ENCODE measurements at regions not wholly inside any gene's neighbourhood (a gene's known extent, or its start where the extent isn't known, plus 50 kb on each side); places are given as distances from the start of the nearest gene placed in this dataset.

- TF ChIP-seq CREB5 (CRISPR knock-in tag; IDR thresholded peaks at IDR 0.05) = no peak
Measured at GRCh38 chr4:111957116-111957515, 188.1 kb upstream of the FAM241A start (continued).

GRCh38 chr4:111957997-111958396, 187.3 kb upstream of the FAM241A start:
- Histone ChIP-seq H3K27me3 (ENCODE audit: control insufficient read depth in 2 of 2, insufficient read depth in 2 of 2, low read length in 2 of 2) (no peaks in the 10 kb centered on the region), H3K4me1 (replicated peaks in 1 of 2; ENCODE audit: control insufficient read depth in 2 of 2, insufficient read depth in 2 of 2, low read length in 2 of 2) (no peaks in the 10 kb centered on the region), H3K36me3 (ENCODE audit: control insufficient read depth, insufficient read depth, low read length) (no peaks in the 10 kb centered on the region), H3K9me3 (replicated peaks; ENCODE audit: control insufficient read depth, insufficient read depth, low read depth, low read length) (no peaks in the 10 kb centered on the region), H3K9me1 (ENCODE audit: control insufficient read depth, insufficient read depth, low read length) (no peaks in the 10 kb centered on the region), H3K27ac (ENCODE audit: extremely low read depth, low read depth, low read length) (no peak overlapping the region), H3K4me3 (no peak overlapping the region), H4K20me1 (replicated peaks; ENCODE audit: control insufficient read depth, insufficient read depth, low read length) (no peaks in the 10 kb centered on the region), H3K4me2 (ENCODE audit: insufficient read depth, low read length) (no peak overlapping the region), H3K9ac (ENCODE audit: insufficient read depth in 1 of 2, low read depth in 2 of 2, low read length in 2 of 2) (no peak overlapping the region), H2AFZ (ENCODE audit: low read depth, low read length) (no peak overlapping the region), H3K79me2 (ENCODE audit: control insufficient read depth, insufficient read depth, low read length) (no peaks in the 10 kb centered on the region)
- ChIA-PET CTCF (ENCODE audit: low intra/inter-chr PET ratio) (no interaction called here), POLR2A (interaction anchor here (0.7 kb wide), 1 partner anchor 10 kb away, joined by 3 read pairs; no protein-coding TSS in a partner anchor)
- intact Hi-C loops (cut with micrococcal nuclease) = no loop called here
- ATAC-seq = no peak
- no peak for DNase-seq (ENCODE audit: extremely low read depth in 1 of 4, low spot score in 3 of 4)
- FAIRE-seq = no peak
- BruUV-seq (replicated peaks) = no TSS peak
- TF ChIP-seq DMBX1 (CRISPR knock-in tag; IDR thresholded peaks at IDR 0.05; ENCODE audit: borderline replicate concordance) (no peak), GATA2 (CRISPR knock-in tag; IDR thresholded peaks at IDR 0.05) (no peak), FOXM1 (IDR thresholded peaks at IDR 0.05; ENCODE audit: low read depth) (no peak), FOXM1 (CRISPR knock-in tag; IDR thresholded peaks at IDR 0.05; ENCODE audit: low read depth) (no peak), CREB3 (tag; conservative IDR thresholded peaks at IDR 0.05; ENCODE audit: low read depth) (no peak), MTF1 (CRISPR knock-in tag; IDR thresholded peaks at IDR 0.05; ENCODE audit: borderline replicate concordance) (no peak), EZH2 (IDR thresholded peaks at IDR 0.05; ENCODE audit: borderline replicate concordance, low read depth, low read length) (no peak), ZC3H4 (CRISPR knock-in tag; IDR thresholded peaks at IDR 0.05; ENCODE audit: borderline replicate concordance) (no peak), ZNF511 (CRISPR knock-in tag; IDR thresholded peaks at IDR 0.05) (no peak), YBX1 (IDR thresholded peaks at IDR 0.05) (no peak), SREBF2 (CRISPR knock-in tag; IDR thresholded peaks at IDR 0.05) (no peak), ZNF717 (CRISPR knock-in tag; IDR thresholded peaks at IDR 0.05) (no peak), MED1 (CRISPR knock-in tag; IDR thresholded peaks at IDR 0.05; ENCODE audit: borderline replicate concordance) (no peak)
- 0% methylated on average over 1 of the region's 1 CpG for WGBS (ENCODE audit: insufficient coverage, low coverage, missing lambda C conversion rate)
- in situ Hi-C loops (cut with MboI) = no loop called here
